Heart left ventricle (tissue), 16 donors: ENCODE measurements at regions not wholly inside any gene's neighbourhood (a gene's known extent, or its start where the extent isn't known, plus 50 kb on each side); places are given as distances from the start of the nearest gene placed in this dataset.

Source experiments
- ATAC-seq, 4 donors: fragments of 200-7000 bp; cut with Tn5 transposase; one replicate each; pipeline ENCODE4 v1.9.1; 2020 to 2022; ENCODE audit warnings: moderate library complexity in 4 of 4, mild to moderate bottlenecking in 3 of 4, moderate number of reproducible peaks in 1 of 4
- DNase-seq, 5 donors: peaks; one replicate each; pipeline ENCODE4 v3.0.0-alpha.2; 2020
- H3K27ac ChIP-seq, 12 donors: fragments of 200-600 bp; sonication (generic) in 4 of 12; one replicate each; pipeline versions ENCODE4 v1.5.0 to v1.8.0; 2016 to 2022; ENCODE audit warnings: mild to moderate bottlenecking in 2 of 12
- H3K27me3 ChIP-seq, 9 donors: fragments of 200-600 bp; sonication (generic) in 2 of 9; one replicate each; pipeline versions ENCODE4 v1.5.1 to v1.8.0; 2016 to 2022; ENCODE audit warnings: mild to moderate bottlenecking in 3 of 9
- H3K36me3 ChIP-seq, 9 donors: fragments of 200-600 bp; sonication (generic) in 2 of 9; one replicate each; pipeline versions ENCODE4 v1.5.0 to v1.8.0; 2018 to 2022; ENCODE audit warnings: mild to moderate bottlenecking in 2 of 9
- H3K4me1 ChIP-seq, 12 donors: fragments of 200-600 bp; sonication (generic) in 4 of 12; one replicate each; pipeline versions ENCODE4 v1.5.0 to v1.8.0; 2016 to 2022; ENCODE audit warnings: mild to moderate bottlenecking in 3 of 12
- H3K4me3 ChIP-seq, 12 donors: fragments of 200-600 bp; sonication (generic) in 4 of 12; one replicate each; pipeline versions ENCODE4 v1.5.0 to v1.8.0; 2017 to 2022; ENCODE audit warnings: mild to moderate bottlenecking in 9 of 12, moderate library complexity in 4 of 12
- H3K9me3 ChIP-seq, 12 donors: fragments of 200-600 bp; sonication (generic) in 4 of 12; one replicate each; pipeline versions ENCODE4 v1.5.0 to v1.8.0; 2016 to 2022; ENCODE audit warnings: mild to moderate bottlenecking in 1 of 12
- POLR2A ChIP-seq, 2 donors: fragments of 450-650 bp; IDR thresholded peaks; one replicate each; pipeline ENCODE4 v1.6.1; 2017; ENCODE audit warnings: antibody characterized with exemption in 2 of 2, mild to moderate bottlenecking in 2 of 2, moderate library complexity in 2 of 2
- WGBS, 4 donors: extraction: QIAGEN DNeasy Blood & Tissue Kit in 2 of 4; methylation state at CpG; one replicate each; pipeline versions ENCODE4 v1.1.5 to v1.1.7; 2013 to 2018; 5-methylcytosine and 5-hydroxymethylcytosine counted together
- intact Hi-C, 10 donors: fragments of 100-400 bp; cut with DNase I; formaldehyde crosslinking; loops; one replicate each; pipeline versions ENCODE4 v1.11.1 to v1.14.2; 2022
- TF ChIP-seq, protein P1 (sequence below), 12 donors: fragments of 200-600 bp; sonication (generic) in 4 of 12; IDR thresholded peaks; one replicate each; pipeline versions ENCODE4 v1.5.0 to v1.8.0; 2018 to 2022; ENCODE audit warnings: antibody characterized with exemption in 12 of 12, mild to moderate bottlenecking in 5 of 12
- donor health status: ischemic (EF 13 %, LVEDD 7.1; RV severe dilation, severe dysfunction).
- donor health status: healthy with polysubstance abuse.
- donor health status: DM: no; HTN: yes; CAD: no.
- donor health status: DM: no; HTN: no; CAD: no.
- donor health status: ischemic (EF 25% LVEDD 6.9; RV normal size, moderate dysfunction).
- donor health status: ischemic (EF 25% LVEDD 5.7; RV mildly dilated, moderate dysfunction).
- donor health status: healthy.
- donor health status: DM: yes; HTN: yes; CAD: no.
- donor health status: ischemic (EF 35%, LVEDD 5.7; RV mildly dilated, moderate dysfunction).
- donor health status: nonischemic (EF 11% LVEDD 7.7; RV severe dilation, severe dysfunction).
- donor health status: DM: yes; HTN: yes; CAD: no.
- donor health status: PGD.
- donor health status: ischemic (EF 29% LVEDD 5.4; RV normal size, mild dysfunction).
- donor health status: nonischemic (EF 23%, LVEDD 6.1; RV moderate dilation, normal function).

- 76 to 85% (median 83%) methylated on average over 4 of the region's 4 CpGs for WGBS, 4 donors
- no peaks in the 10 kb centered on the region for H3K4me1 ChIP-seq
- DNase-seq: no peak
- no peak for TF ChIP-seq POLR2A (IDR thresholded peaks at IDR 0.05)
- TF ChIP-seq, protein P1, sequence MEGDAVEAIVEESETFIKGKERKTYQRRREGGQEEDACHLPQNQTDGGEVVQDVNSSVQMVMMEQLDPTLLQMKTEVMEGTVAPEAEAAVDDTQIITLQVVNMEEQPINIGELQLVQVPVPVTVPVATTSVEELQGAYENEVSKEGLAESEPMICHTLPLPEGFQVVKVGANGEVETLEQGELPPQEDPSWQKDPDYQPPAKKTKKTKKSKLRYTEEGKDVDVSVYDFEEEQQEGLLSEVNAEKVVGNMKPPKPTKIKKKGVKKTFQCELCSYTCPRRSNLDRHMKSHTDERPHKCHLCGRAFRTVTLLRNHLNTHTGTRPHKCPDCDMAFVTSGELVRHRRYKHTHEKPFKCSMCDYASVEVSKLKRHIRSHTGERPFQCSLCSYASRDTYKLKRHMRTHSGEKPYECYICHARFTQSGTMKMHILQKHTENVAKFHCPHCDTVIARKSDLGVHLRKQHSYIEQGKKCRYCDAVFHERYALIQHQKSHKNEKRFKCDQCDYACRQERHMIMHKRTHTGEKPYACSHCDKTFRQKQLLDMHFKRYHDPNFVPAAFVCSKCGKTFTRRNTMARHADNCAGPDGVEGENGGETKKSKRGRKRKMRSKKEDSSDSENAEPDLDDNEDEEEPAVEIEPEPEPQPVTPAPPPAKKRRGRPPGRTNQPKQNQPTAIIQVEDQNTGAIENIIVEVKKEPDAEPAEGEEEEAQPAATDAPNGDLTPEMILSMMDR (IDR thresholded peaks at IDR 0.05): no peak
- no peak overlapping the region for H3K4me3 ChIP-seq
- intact Hi-C loops: no loop called here
- ATAC-seq: no peak
- H3K27ac ChIP-seq: no peak overlapping the region
- H3K9me3 ChIP-seq: peaks cover 0 to 9% (median 3%) of the 10 kb centered on the region in 12 donors
- H3K36me3 ChIP-seq: no peaks in the 10 kb centered on the region
- no peaks in the 10 kb centered on the region for H3K27me3 ChIP-seq
These were observed 119.4 kb downstream of the HAO1 start for GRCh38 chr20:7820897-7821296.

GRCh38 chr20:7822772-7823171, 117.5 kb downstream of the HAO1 start:
- Histone ChIP-seq H3K9me3 (peaks cover 0 to 9% (median 3%) of the 10 kb centered on the region in 12 donors), H3K4me1 (peaks cover 0 to 1% (median 0%) of the 10 kb centered on the region in 12 donors), H3K27ac (no peak overlapping the region), H3K27me3 (no peaks in the 10 kb centered on the region), H3K36me3 (no peaks in the 10 kb centered on the region), H3K4me3 (no peak overlapping the region)
- intact Hi-C loops: no loop called here
- 93 to 99% (median 95%) methylated on average over 2 of the region's 2 CpGs for WGBS, 4 donors
- ATAC-seq (no peak), DNase-seq (no peak)
- TF ChIP-seq, protein P1 (IDR thresholded peaks at IDR 0.05): no peak
- TF ChIP-seq POLR2A (IDR thresholded peaks at IDR 0.05): no peak

- peak overlapping the region in 1 of 12 donors; percentile 7 for H3K27ac ChIP-seq
- peaks cover 0 to 13% (median 0%) of the 10 kb centered on the region in 12 donors for H3K4me1 ChIP-seq
- intact Hi-C loops: no loop called here
- H3K9me3 ChIP-seq: peaks cover 0 to 9% (median 0%) of the 10 kb centered on the region in 12 donors
- H3K27me3 ChIP-seq: no peaks in the 10 kb centered on the region
- TF ChIP-seq, protein P1 (IDR thresholded peaks at IDR 0.05): no peak
- no peak for TF ChIP-seq POLR2A (IDR thresholded peaks at IDR 0.05)
- 50 to 70% (median 67%) methylated on average over 2 of the region's 2 CpGs for WGBS, 4 donors
- no peaks in the 10 kb centered on the region for H3K36me3 ChIP-seq
- DNase-seq: peak in 1 of 5 donors; percentile 39
- peak in 3 of 4 donors; percentile 70 to 79 (median 73) for ATAC-seq
- H3K4me3 ChIP-seq: no peak overlapping the region
These were observed 111.8 kb downstream of the HAO1 start for GRCh38 chr20:7828437-7828836.

DNA sequence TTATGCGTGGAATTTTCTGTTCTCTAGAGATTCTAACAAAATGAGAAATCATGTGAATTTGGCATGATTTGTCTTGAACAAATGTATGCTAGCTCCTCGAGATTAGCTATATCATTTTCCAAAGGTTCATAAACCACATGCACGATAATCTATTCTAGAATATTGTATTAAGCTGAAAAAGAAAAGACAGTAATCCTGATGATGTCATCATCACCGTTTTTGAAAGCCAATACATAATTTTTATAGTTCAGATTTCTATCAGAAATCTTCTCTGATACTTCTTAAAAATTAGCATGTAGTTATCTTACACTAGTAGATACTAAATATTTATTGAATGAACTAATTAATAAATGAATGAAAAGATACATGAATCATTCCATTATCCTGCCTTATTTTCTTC, 111.2 kb downstream of the HAO1 start:
- no peaks in the 10 kb centered on the region for H3K36me3 ChIP-seq
- 63 to 71% (median 66%) methylated on average over 4 of the region's 4 CpGs for WGBS, 4 donors
- peaks cover 0 to 15% (median 1%) of the 10 kb centered on the region in 12 donors for H3K9me3 ChIP-seq
- ATAC-seq (no peak), DNase-seq (no peak)
- H3K4me3 ChIP-seq: no peak overlapping the region
- no peak overlapping the region for H3K27ac ChIP-seq
- H3K27me3 ChIP-seq: no peaks in the 10 kb centered on the region
- H3K4me1 ChIP-seq: peaks cover 0 to 13% (median 0%) of the 10 kb centered on the region in 12 donors
- intact Hi-C loops: no loop called here
- no peak for TF ChIP-seq POLR2A (IDR thresholded peaks at IDR 0.05)
- TF ChIP-seq, protein P1 (IDR thresholded peaks at IDR 0.05): no peak
